ENCODE measurements at regions not wholly inside any gene's neighbourhood (a gene's known extent, or its start where the extent isn't known, plus 50 kb on each side); places are given as distances from the start of the nearest gene placed in this dataset.

- ChIA-PET SMC1A (ENCODE audit: uncharacterized antibody, unreplicated experiment) (interaction anchor here (0.8 kb wide), 1 partner anchor 43 kb away, joined by 3 read pairs; no protein-coding TSS in a partner anchor), CTCF (interaction anchor here (0.6 kb wide), 2 partner anchors 9 to 98 kb away, joined by 3 read pairs; no protein-coding TSS in a partner anchor), POLR2A (interaction anchor here (0.5 to 0.8 kb wide), 3 partner anchors 14 to 890 kb away, joined by 3 to 7 read pairs (median 5); no protein-coding TSS in a partner anchor), RAD21 (ENCODE audit: unreplicated experiment) (no interaction called here)
- H3K4me3 ChIP-seq: no peak overlapping the region
- ATAC-seq: no peak
- intact Hi-C loops (cut with micrococcal nuclease; ENCODE audit: unreplicated experiment) (no loop called here), in situ Hi-C loops (cut with MboI) (no loop called here)
- no peak overlapping the region for H3K4me2 ChIP-seq (ENCODE audit: control insufficient read depth, insufficient read depth)
- no peak overlapping the region for H3K9ac ChIP-seq (ENCODE audit: control insufficient read depth, insufficient read depth, low read length)
- no peak for FAIRE-seq
- peaks cover 3% of the 10 kb centered on the region; the same call in 1 of the 2 replicates for H4K20me1 ChIP-seq (ENCODE audit: control insufficient read depth, insufficient read depth)
- BruUV-seq (replicated peaks): no TSS peak
- H3K27me3 ChIP-seq (replicated peaks in 1 of 2; ENCODE audit: control insufficient read depth in 2 of 2, insufficient read depth in 2 of 2, low read length in 1 of 2): peaks cover 0 to 3% of the 10 kb centered on the region in 2 experiments; a peak in 1 of 4 replicates
- H3K79me2 ChIP-seq (ENCODE audit: control insufficient read depth, insufficient read depth, low read length): no peaks in the 10 kb centered on the region
- no peak for TF ChIP-seq SMAD5 (IDR thresholded peaks at IDR 0.05; ENCODE audit: low read depth)
- TF ChIP-seq BHLHE40 (IDR thresholded peaks at IDR 0.05; ENCODE audit: borderline replicate concordance in 1 of 2, low read depth in 2 of 2, low read length in 1 of 2): 0 out of 4 replicates have a peak, but pooled peaks of 1 of the 2 experiments have one; percentile 13
- no peak overlapping the region for H2AFZ ChIP-seq (ENCODE audit: control insufficient read depth, low read depth, low read length)
- no peak overlapping the region for H3K27ac ChIP-seq (ENCODE audit: control insufficient read depth, insufficient read depth)
- no peaks in the 10 kb centered on the region; the same call in 2 of the 3 replicates for H3K9me3 ChIP-seq (replicated peaks; ENCODE audit: control insufficient read depth, insufficient read depth, low read length)
- no peaks in the 10 kb centered on the region for H3K4me1 ChIP-seq (ENCODE audit: control insufficient read depth, insufficient read depth, low read length)
- WGBS (ENCODE audit: insufficient coverage, insufficient replicate concordance, low lambda C conversion rate, missing lambda C conversion rate): 43% methylated on average over 6 of the region's 6 CpGs
- H3K36me3 ChIP-seq (ENCODE audit: control insufficient read depth in 2 of 2, insufficient read depth in 2 of 2, low read length in 1 of 2): no peaks in the 10 kb centered on the region
- DNase-seq (ENCODE audit: low read depth, low spot score): no peak
These were observed 81.4 kb downstream of the CHRD start for GRCh38 chr3:184461219-184461618.

DNA sequence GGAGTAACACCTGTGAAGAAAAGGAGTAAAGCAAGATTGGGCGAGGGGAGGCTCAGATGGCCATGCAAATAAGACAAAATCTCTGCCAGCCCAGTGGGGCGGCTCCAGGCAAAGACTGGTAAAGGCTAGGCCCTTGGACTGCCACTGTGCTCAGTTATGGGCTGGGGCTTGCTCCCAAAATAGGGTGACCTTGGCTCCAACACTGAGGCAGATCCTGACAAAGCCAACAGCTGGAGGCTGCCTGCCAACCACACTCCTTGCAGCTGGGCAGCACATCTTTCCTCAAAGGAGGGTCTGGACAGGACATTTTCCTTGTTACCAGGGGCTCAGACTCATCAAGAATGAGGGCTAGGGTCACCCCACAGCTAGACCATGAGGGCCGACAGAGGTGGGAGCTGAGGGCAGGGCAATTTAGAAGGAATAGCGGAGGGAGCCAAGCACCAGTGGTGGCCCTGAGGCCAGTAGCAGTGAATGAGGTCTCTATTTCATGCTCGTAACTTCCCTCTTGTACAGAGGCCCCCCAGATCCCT is 86.1 kb downstream of the CHRD start:
- TF ChIP-seq ZNF24 (IDR thresholded peaks at IDR 0.05) (no peak), CTCF (IDR thresholded peaks at IDR 0.05 in 2 of 3, conservative IDR thresholded peaks at IDR 0.05 in 1 of 3; ENCODE audit: control insufficient read depth in 2 of 3, extremely low read depth in 1 of 3, insufficient read depth in 1 of 3, low read depth in 3 of 3, low read length in 3 of 3) (no peak), POLR2AphosphoS5 (IDR thresholded peaks at IDR 0.05; ENCODE audit: low read length) (no peak), MYC (IDR thresholded peaks at IDR 0.05; ENCODE audit: insufficient read depth, insufficient read length, insufficient replicate concordance, low read length, severe bottlenecking) (no peak)
- ChIA-PET POLR2A (no interaction called here), CTCF (interaction anchor here (1.1 to 3.3 kb wide), 6 partner anchors 11 to 112 kb away, joined by 3 to 7 read pairs (median 4); no protein-coding TSS in a partner anchor), RAD21 (ENCODE audit: unreplicated experiment) (interaction anchor here (2.7 kb wide), 1 partner anchor 94 kb away, joined by 9 read pairs; no protein-coding TSS in a partner anchor), SMC1A (ENCODE audit: uncharacterized antibody, unreplicated experiment) (interaction anchor here (1.4 to 2.3 kb wide), 2 partner anchors 9 to 94 kb away, joined by 4 to 6 read pairs; no protein-coding TSS in a partner anchor)
- Histone ChIP-seq H3K9me3 (replicated peaks; ENCODE audit: control insufficient read depth, insufficient read depth, low read length) (no peaks in the 10 kb centered on the region), H2AFZ (ENCODE audit: control insufficient read depth, low read depth, low read length) (no peak overlapping the region), H3K4me2 (ENCODE audit: control insufficient read depth, insufficient read depth) (no peak overlapping the region), H3K79me2 (ENCODE audit: control insufficient read depth, insufficient read depth, low read length) (no peaks in the 10 kb centered on the region), H3K4me1 (ENCODE audit: control insufficient read depth, insufficient read depth, low read length) (no peaks in the 10 kb centered on the region), H4K20me1 (ENCODE audit: control insufficient read depth, insufficient read depth) (peaks cover 3% of the 10 kb centered on the region; the same call in 1 of the 2 replicates), H3K27me3 (replicated peaks in 1 of 2; ENCODE audit: control insufficient read depth in 2 of 2, insufficient read depth in 2 of 2, low read length in 1 of 2) (peaks cover 2 to 3% of the 10 kb centered on the region in 2 experiments; a peak in 2 of 4 replicates), H3K4me3 (no peak overlapping the region), H3K36me3 (ENCODE audit: control insufficient read depth in 2 of 2, insufficient read depth in 2 of 2, low read length in 1 of 2) (no peaks in the 10 kb centered on the region), H3K27ac (ENCODE audit: control insufficient read depth, insufficient read depth) (no peak overlapping the region), H3K9ac (ENCODE audit: control insufficient read depth, insufficient read depth, low read length) (no peak overlapping the region)
- WGBS (ENCODE audit: insufficient coverage, insufficient replicate concordance, low lambda C conversion rate, missing lambda C conversion rate): 4% methylated on average over 5 of the region's 5 CpGs
- ATAC-seq (no peak), DNase-seq (ENCODE audit: low read depth, low spot score) (no peak), FAIRE-seq (no peak)
- in situ Hi-C loops (cut with MboI) (no loop called here), intact Hi-C loops (cut with micrococcal nuclease; ENCODE audit: unreplicated experiment) (loop anchor here (5.0 kb wide), 2 partner anchors 46 to 76 kb away; no protein-coding TSS in a partner anchor)
- BruUV-seq (replicated peaks): no TSS peak
